Liver (tissue), 8 donors: ENCODE measurements at regions not wholly inside any gene's neighbourhood (a gene's known extent, or its start where the extent isn't known, plus 50 kb on each side); places are given as distances from the start of the nearest gene placed in this dataset.

ENCODE experiments used
- DNase-seq: peaks from one replicate; pipeline ENCODE4 v3.0.0-alpha.2; 2017; ENCODE audit warnings: low spot score
- H3K27ac ChIP-seq, 2 donors: one replicate each; pipeline ENCODE4 v1.7.0; 2013; ENCODE audit warnings: inconsistent platforms in 2 of 2, low read length in 2 of 2, control low read depth in 1 of 2, low read depth in 1 of 2, mild to moderate bottlenecking in 1 of 2
- H3K27me3 ChIP-seq, 4 donors: one replicate each; pipeline versions ENCODE4 v1.6.1 to v1.7.0; 2013; ENCODE audit warnings: low read length in 3 of 4, inconsistent platforms in 1 of 4, mild to moderate bottlenecking in 1 of 4, moderate library complexity in 1 of 4; ENCODE audit not compliant: control insufficient read depth in 4 of 4, insufficient read depth in 4 of 4
- H3K36me3 ChIP-seq, 4 donors: one replicate each; pipeline versions ENCODE4 v1.6.1 to v1.7.0; 2013; ENCODE audit warnings: low read length in 3 of 4, mild to moderate bottlenecking in 3 of 4, low read depth in 1 of 4, moderate library complexity in 1 of 4; ENCODE audit not compliant: control insufficient read depth in 4 of 4, insufficient read depth in 3 of 4
- H3K4me1 ChIP-seq, 4 donors: one replicate each; pipeline versions ENCODE4 v1.6.1 to v1.7.0; 2013; ENCODE audit warnings: low read length in 3 of 4, mild to moderate bottlenecking in 3 of 4, moderate library complexity in 1 of 4; ENCODE audit not compliant: control insufficient read depth in 4 of 4, insufficient read depth in 4 of 4
- H3K4me3 ChIP-seq, 3 donors: one replicate each; pipeline versions ENCODE4 v1.6.1 to v1.7.0; 2013; ENCODE audit warnings: low read length in 3 of 3, control low read depth in 1 of 3, low read depth in 1 of 3, mild to moderate bottlenecking in 1 of 3
- H3K9ac ChIP-seq, 2 donors: one replicate each; pipeline ENCODE4 v1.7.0; 2013; ENCODE audit warnings: low read length in 2 of 2, mild to moderate bottlenecking in 2 of 2, moderate library complexity in 2 of 2, control low read depth in 1 of 2, low read depth in 1 of 2
- H3K9me3 ChIP-seq, 4 donors: one replicate each; pipeline versions ENCODE4 v1.6.1 to v1.7.0; 2013; ENCODE audit warnings: low read length in 3 of 4; ENCODE audit not compliant: control insufficient read depth in 4 of 4
- EGR1 ChIP-seq, 2 donors: IDR thresholded peaks; 2 replicates each; pipeline ENCODE4 v1.6.1; 2016 to 2018; ENCODE audit warnings: antibody characterized with exemption in 2 of 2, low read depth in 2 of 2
- FOXA1 ChIP-seq: IDR thresholded peaks from 2 replicates; pipeline ENCODE4 v1.6.1; 2016; ENCODE audit warnings: antibody characterized with exemption
- GABPA ChIP-seq, 2 donors: IDR thresholded peaks in 1 of 2; conservative IDR thresholded peaks in 1 of 2; 2 replicates each; pipeline ENCODE4 v1.6.1; 2016; ENCODE audit warnings: antibody characterized with exemption in 2 of 2, mild to moderate bottlenecking in 1 of 2, moderate library complexity in 1 of 2
- HNF4A ChIP-seq, 2 donors: conservative IDR thresholded peaks; 2 replicates each; pipeline ENCODE4 v1.6.1; 2016; ENCODE audit warnings: antibody characterized with exemption in 2 of 2, mild to moderate bottlenecking in 2 of 2
- JUND ChIP-seq, 2 donors: IDR thresholded peaks; 2 replicates each; pipeline ENCODE4 v1.6.1; 2016; ENCODE audit warnings: antibody characterized with exemption in 2 of 2
- RAD21 ChIP-seq, 2 donors: IDR thresholded peaks; 2 replicates each; pipeline ENCODE4 v1.6.1; 2016; ENCODE audit warnings: antibody characterized with exemption in 2 of 2, mild to moderate bottlenecking in 2 of 2
- RXRA ChIP-seq, 2 donors: IDR thresholded peaks; 2 replicates each; pipeline ENCODE4 v1.6.1; 2017 to 2018; ENCODE audit warnings: antibody characterized with exemption in 2 of 2, mild to moderate bottlenecking in 1 of 2
- SP1 ChIP-seq: IDR thresholded peaks from 2 replicates; pipeline ENCODE4 v1.6.1; 2018; ENCODE audit warnings: antibody characterized with exemption, mild to moderate bottlenecking
- TAF1 ChIP-seq: conservative IDR thresholded peaks from 2 replicates; pipeline ENCODE4 v1.6.1; 2016; ENCODE audit warnings: antibody characterized with exemption, mild to moderate bottlenecking
- YY1 ChIP-seq: IDR thresholded peaks from 2 replicates; pipeline ENCODE4 v1.6.1; 2016; ENCODE audit warnings: antibody characterized with exemption, mild to moderate bottlenecking
- WGBS: extraction: QIAGEN DNeasy Blood & Tissue Kit; methylation state at CpG from one replicate; pipeline ENCODE4 v1.1.7; 2013; 5-methylcytosine and 5-hydroxymethylcytosine counted together
- TF ChIP-seq, protein P1 (sequence below): fragments of 150-350 bp; IDR thresholded peaks from 2 replicates; pipeline ENCODE4 v1.5.1; 2017; ENCODE audit warnings: improper control_type of control experiment, low read depth, low read length; ENCODE audit not compliant: missing input control
- TF ChIP-seq, protein P2 (sequence below): IDR thresholded peaks from 2 replicates; pipeline ENCODE4 v1.6.1; 2016; ENCODE audit warnings: antibody characterized with exemption, mild to moderate bottlenecking
- donor health status: healthy.
- donor health status: healthy.
- donor health status: healthy.
- donor health status: healthy.
- donor health status: healthy.

DNA sequence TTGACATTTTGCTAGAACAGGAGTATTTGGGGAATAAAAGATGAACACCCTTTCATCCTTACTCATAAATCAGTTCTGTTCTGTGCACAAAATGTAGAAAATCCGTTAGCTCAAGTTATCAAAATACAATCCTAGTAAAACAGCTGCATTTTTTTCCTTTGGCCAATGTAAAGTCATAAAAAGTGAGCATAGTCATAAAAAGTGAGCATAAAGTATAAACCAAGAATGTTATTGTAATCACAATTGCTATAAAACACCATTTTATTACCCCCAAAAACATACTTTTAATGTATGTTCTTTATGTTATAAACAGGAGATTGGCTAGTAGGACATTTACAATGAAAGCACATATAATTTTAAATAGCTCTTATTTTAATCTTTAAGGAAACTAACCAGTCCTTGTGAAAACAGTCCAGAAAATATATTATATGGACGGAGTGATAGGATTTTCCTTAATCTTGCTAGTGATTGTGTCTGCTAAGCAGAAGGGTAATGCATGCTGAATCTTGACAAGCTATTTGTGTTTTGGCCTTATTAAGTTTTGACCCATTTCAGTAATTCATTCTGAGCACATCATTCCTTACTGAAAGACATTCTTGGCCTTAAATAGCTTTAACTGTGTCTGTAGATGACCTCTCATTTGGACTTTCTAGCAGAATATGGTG is 891.8 kb downstream of the DSC3 start (continued):
- no peak for TF ChIP-seq GABPA (IDR thresholded peaks at IDR 0.05 in 1 of 2, conservative IDR thresholded peaks at IDR 0.05 in 1 of 2)
- TF ChIP-seq TAF1 = no peak
- no peak for TF ChIP-seq SP1
- no peak for TF ChIP-seq RAD21 (IDR thresholded peaks at IDR 0.05)

DNA sequence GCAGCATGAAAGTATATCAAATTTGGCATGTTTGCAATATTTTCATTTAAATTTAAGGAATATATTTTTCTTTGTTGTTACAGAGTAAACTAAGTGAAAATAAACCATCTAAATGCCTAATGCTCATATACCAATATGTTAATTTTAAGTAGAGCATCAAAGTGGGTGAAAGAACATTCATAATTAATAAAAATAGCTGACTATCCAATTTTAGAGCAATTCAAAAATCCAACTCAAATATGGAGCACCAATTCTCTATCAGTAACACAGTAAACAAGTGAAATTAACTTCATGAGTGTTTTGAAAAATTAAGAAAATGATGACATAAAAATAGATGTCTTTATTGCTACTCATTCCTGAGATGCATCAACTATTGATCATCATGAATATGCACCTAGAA is 893.0 kb downstream of the DSC3 start:
- H3K9me3 ChIP-seq = no peaks in the 10 kb centered on the region
- no peak overlapping the region for H3K4me3 ChIP-seq
- TF ChIP-seq JUND (IDR thresholded peaks at IDR 0.05) (no peak), RAD21 (IDR thresholded peaks at IDR 0.05) (no peak), EGR1 (IDR thresholded peaks at IDR 0.05; ENCODE audit: low read depth in 2 of 2) (no peak), GABPA (IDR thresholded peaks at IDR 0.05 in 1 of 2, conservative IDR thresholded peaks at IDR 0.05 in 1 of 2) (no peak), HNF4A (conservative IDR thresholded peaks at IDR 0.05) (no peak), YY1 (no peak), FOXA1 (no peak)
- TF ChIP-seq, protein P1, sequence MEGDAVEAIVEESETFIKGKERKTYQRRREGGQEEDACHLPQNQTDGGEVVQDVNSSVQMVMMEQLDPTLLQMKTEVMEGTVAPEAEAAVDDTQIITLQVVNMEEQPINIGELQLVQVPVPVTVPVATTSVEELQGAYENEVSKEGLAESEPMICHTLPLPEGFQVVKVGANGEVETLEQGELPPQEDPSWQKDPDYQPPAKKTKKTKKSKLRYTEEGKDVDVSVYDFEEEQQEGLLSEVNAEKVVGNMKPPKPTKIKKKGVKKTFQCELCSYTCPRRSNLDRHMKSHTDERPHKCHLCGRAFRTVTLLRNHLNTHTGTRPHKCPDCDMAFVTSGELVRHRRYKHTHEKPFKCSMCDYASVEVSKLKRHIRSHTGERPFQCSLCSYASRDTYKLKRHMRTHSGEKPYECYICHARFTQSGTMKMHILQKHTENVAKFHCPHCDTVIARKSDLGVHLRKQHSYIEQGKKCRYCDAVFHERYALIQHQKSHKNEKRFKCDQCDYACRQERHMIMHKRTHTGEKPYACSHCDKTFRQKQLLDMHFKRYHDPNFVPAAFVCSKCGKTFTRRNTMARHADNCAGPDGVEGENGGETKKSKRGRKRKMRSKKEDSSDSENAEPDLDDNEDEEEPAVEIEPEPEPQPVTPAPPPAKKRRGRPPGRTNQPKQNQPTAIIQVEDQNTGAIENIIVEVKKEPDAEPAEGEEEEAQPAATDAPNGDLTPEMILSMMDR = no peak
- TF ChIP-seq, protein P2, sequence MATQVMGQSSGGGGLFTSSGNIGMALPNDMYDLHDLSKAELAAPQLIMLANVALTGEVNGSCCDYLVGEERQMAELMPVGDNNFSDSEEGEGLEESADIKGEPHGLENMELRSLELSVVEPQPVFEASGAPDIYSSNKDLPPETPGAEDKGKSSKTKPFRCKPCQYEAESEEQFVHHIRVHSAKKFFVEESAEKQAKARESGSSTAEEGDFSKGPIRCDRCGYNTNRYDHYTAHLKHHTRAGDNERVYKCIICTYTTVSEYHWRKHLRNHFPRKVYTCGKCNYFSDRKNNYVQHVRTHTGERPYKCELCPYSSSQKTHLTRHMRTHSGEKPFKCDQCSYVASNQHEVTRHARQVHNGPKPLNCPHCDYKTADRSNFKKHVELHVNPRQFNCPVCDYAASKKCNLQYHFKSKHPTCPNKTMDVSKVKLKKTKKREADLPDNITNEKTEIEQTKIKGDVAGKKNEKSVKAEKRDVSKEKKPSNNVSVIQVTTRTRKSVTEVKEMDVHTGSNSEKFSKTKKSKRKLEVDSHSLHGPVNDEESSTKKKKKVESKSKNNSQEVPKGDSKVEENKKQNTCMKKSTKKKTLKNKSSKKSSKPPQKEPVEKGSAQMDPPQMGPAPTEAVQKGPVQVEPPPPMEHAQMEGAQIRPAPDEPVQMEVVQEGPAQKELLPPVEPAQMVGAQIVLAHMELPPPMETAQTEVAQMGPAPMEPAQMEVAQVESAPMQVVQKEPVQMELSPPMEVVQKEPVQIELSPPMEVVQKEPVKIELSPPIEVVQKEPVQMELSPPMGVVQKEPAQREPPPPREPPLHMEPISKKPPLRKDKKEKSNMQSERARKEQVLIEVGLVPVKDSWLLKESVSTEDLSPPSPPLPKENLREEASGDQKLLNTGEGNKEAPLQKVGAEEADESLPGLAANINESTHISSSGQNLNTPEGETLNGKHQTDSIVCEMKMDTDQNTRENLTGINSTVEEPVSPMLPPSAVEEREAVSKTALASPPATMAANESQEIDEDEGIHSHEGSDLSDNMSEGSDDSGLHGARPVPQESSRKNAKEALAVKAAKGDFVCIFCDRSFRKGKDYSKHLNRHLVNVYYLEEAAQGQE = no peak
- H3K36me3 ChIP-seq = no peaks in the 10 kb centered on the region
- H3K4me1 ChIP-seq = no peaks in the 10 kb centered on the region
- no peaks in the 10 kb centered on the region for H3K27me3 ChIP-seq
- DNase-seq = no peak
- H3K27ac ChIP-seq = no peak overlapping the region
- H3K9ac ChIP-seq = no peak overlapping the region

DNA sequence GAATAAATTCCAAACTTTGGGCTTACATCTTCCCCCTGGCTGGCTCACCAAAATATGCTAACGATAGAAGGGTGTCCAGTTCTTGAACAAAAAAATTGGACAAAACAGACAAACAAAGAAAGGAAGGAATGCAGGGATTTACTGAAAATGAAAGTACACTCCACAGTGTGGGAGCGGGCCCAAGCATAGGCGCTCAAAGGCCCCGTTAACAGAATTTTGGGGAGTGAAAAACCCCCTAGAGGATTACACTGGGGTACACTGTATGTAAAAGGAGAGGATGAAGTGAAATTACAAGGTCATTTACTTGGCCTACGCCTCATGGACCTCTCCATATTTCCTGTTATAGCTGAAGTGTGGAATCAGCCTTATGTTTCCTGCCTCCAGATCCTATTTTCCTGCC is 899.7 kb downstream of the DSC3 start:
- no peak overlapping the region for H3K27ac ChIP-seq
- no peak for DNase-seq
- WGBS = 84% methylated on average over 5 of the region's 5 CpGs
- no peaks in the 10 kb centered on the region for H3K4me1 ChIP-seq
- peaks cover 0 to 4% (median 0%) of the 10 kb centered on the region in 4 donors for H3K9me3 ChIP-seq
- peaks cover 0 to 2% (median 0%) of the 10 kb centered on the region in 4 donors for H3K27me3 ChIP-seq
- no peak overlapping the region for H3K4me3 ChIP-seq
- no peaks in the 10 kb centered on the region for H3K36me3 ChIP-seq
- no peak overlapping the region for H3K9ac ChIP-seq
- TF ChIP-seq RXRA (IDR thresholded peaks at IDR 0.05) (no peak), YY1 (no peak), TAF1 (no peak), EGR1 (IDR thresholded peaks at IDR 0.05; ENCODE audit: low read depth in 2 of 2) (no peak), FOXA1 (no peak), JUND (IDR thresholded peaks at IDR 0.05) (no peak)
- TF ChIP-seq, protein P2 = no peak
